HFFc6 (cell line): ENCODE measurements at regions not wholly inside any gene's neighbourhood (a gene's known extent, or its start where the extent isn't known, plus 50 kb on each side); places are given as distances from the start of the nearest gene placed in this dataset.

ENCODE experiments used
- DNase-seq: peaks from one replicate; pipeline ENCODE4 v3.0.0-alpha.2; 2018
- H3K27ac Mint-ChIP-seq: 2 replicates; pipeline ENCODE4 v1.8.0; 2020; ENCODE audit warnings: mild to moderate bottlenecking, mixed read lengths
- H3K27me3 Mint-ChIP-seq: 2 replicates; pipeline ENCODE4 v1.8.0; 2021; ENCODE audit warnings: mild to moderate bottlenecking, moderate library complexity, mixed read lengths; ENCODE audit not compliant: insufficient read depth
- H3K36me3 Mint-ChIP-seq: 2 replicates; pipeline ENCODE4 v1.8.0; 2021; ENCODE audit warnings: low read depth, mixed read lengths
- H3K4me1 Mint-ChIP-seq: 2 replicates; pipeline ENCODE4 v1.8.0; 2020; ENCODE audit warnings: low read depth, mixed read lengths
- H3K4me3 Mint-ChIP-seq: 2 replicates; pipeline ENCODE4 v1.8.0; 2020; ENCODE audit warnings: mild to moderate bottlenecking, moderate library complexity, mixed read lengths
- H3K9me3 Mint-ChIP-seq: 2 replicates; pipeline ENCODE4 v1.8.0; 2020; ENCODE audit warnings: mild to moderate bottlenecking, mixed read lengths
- TF ChIP-seq, protein P1 (sequence below): fragments of 200-600 bp; sonication (generic); IDR thresholded peaks from 2 replicates; pipeline ENCODE4 v1.5.0; 2021; ENCODE audit warnings: antibody characterized with exemption, mild to moderate bottlenecking

DNA sequence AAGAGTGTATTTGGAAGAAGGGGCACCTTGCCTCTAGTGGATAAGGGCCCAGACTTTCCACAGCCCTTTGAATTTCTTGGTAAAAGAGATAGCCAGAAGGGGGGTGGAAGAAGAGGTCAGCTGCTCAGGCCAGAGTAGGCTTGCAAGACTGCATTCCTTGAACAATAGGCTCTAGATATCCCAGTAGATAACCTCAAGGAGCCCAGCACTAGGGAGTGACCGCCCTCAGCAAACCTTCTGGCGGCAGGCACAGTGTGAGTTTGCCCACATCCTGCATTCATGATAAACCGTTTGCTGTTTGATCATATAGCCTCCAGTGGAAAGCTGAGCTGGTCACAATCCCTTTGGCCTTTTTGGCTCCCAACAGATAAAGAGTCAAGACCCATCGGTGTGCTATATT, 70.5 kb downstream of the NPY start:
- TF ChIP-seq, protein P1, sequence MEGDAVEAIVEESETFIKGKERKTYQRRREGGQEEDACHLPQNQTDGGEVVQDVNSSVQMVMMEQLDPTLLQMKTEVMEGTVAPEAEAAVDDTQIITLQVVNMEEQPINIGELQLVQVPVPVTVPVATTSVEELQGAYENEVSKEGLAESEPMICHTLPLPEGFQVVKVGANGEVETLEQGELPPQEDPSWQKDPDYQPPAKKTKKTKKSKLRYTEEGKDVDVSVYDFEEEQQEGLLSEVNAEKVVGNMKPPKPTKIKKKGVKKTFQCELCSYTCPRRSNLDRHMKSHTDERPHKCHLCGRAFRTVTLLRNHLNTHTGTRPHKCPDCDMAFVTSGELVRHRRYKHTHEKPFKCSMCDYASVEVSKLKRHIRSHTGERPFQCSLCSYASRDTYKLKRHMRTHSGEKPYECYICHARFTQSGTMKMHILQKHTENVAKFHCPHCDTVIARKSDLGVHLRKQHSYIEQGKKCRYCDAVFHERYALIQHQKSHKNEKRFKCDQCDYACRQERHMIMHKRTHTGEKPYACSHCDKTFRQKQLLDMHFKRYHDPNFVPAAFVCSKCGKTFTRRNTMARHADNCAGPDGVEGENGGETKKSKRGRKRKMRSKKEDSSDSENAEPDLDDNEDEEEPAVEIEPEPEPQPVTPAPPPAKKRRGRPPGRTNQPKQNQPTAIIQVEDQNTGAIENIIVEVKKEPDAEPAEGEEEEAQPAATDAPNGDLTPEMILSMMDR = no peak
- DNase-seq = no peak
- H3K27me3 Mint-ChIP-seq = no peaks in the 10 kb centered on the region
- H3K4me3 Mint-ChIP-seq = no peak overlapping the region
- peaks cover 3% of the 10 kb centered on the region for H3K9me3 Mint-ChIP-seq
- H3K36me3 Mint-ChIP-seq = no peaks in the 10 kb centered on the region
- H3K4me1 Mint-ChIP-seq = no peaks in the 10 kb centered on the region
- no peak overlapping the region for H3K27ac Mint-ChIP-seq

DNA sequence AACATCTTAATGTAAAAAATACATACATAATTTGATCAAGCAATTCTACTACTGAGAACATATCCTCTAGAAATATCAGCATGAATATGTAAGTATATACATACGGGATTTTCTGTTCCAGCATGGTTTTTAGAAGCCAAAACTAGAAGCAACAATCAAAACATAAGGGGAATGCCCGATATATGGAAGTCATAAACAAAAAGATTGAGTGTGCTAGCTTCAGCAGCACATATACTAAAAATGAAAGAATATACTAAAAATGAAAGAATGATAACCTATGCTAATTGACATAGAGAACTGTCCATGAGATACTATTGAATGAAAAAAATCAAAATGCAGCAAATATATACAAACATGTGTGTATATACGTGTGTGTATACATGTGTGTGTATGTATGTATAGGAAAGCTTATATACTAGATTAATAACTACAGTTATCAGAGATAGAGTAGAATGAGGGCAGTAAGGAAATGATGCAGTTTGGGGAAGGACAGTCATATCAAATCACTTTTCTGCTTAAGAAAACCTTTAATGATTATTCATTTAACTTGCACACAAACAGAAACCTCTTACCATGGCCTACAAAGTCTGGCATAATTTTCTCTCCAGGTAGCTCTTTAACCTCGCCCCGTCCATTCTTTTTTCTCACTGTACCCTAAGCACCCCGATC, 72.9 kb downstream of the NPY start:
- no peak overlapping the region for H3K27ac Mint-ChIP-seq
- no peaks in the 10 kb centered on the region for H3K4me1 Mint-ChIP-seq
- no peak overlapping the region for H3K4me3 Mint-ChIP-seq
- H3K27me3 Mint-ChIP-seq = no peaks in the 10 kb centered on the region
- H3K36me3 Mint-ChIP-seq = no peaks in the 10 kb centered on the region
- H3K9me3 Mint-ChIP-seq = no peaks in the 10 kb centered on the region
- TF ChIP-seq, protein P1 = no peak
- no peak for DNase-seq

- TF ChIP-seq, protein P1 = no peak
- Mint-ChIP-seq H3K4me3 (no peak overlapping the region), H3K4me1 (no peaks in the 10 kb centered on the region), H3K9me3 (no peaks in the 10 kb centered on the region), H3K27me3 (peaks cover under 1% of the 10 kb centered on the region), H3K36me3 (no peaks in the 10 kb centered on the region), H3K27ac (no peak overlapping the region)
- DNase-seq = no peak
These were observed 77.0 kb downstream of the NPY start for GRCh38 chr7:24361001-24361400.

DNA sequence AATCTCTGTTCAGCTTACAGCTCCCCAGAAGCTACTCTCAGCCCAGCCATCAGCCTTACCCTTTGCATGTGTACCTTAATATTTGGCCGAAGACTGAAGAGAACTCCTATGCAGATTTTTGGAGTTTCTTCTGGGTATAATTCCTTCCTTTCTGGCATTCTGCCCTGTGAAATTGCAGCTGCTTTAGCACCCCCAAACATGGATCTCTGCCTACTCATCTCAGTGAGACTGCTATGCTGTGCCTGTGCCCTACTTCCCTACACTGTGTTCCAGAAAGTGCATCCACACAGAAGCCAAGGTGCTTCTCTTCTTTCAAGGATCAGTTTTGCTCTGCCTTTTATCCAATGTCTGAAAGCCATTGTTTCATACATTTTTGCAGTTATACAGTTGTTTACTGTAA, 81.6 kb downstream of the NPY start:
- Mint-ChIP-seq H3K27me3 (peaks cover 12% of the 10 kb centered on the region), H3K27ac (no peak overlapping the region), H3K4me1 (no peaks in the 10 kb centered on the region), H3K9me3 (no peaks in the 10 kb centered on the region), H3K36me3 (no peaks in the 10 kb centered on the region), H3K4me3 (no peak overlapping the region)
- TF ChIP-seq, protein P1 = no peak
- DNase-seq = no peak

- Mint-ChIP-seq H3K9me3 (no peaks in the 10 kb centered on the region), H3K4me3 (no peak overlapping the region), H3K4me1 (no peaks in the 10 kb centered on the region), H3K36me3 (no peaks in the 10 kb centered on the region), H3K27ac (no peak overlapping the region), H3K27me3 (peaks cover 12% of the 10 kb centered on the region)
- TF ChIP-seq, protein P1 = no peak
- DNase-seq = no peak
These were observed 82.9 kb downstream of the NPY start for GRCh38 chr7:24366876-24367275.

DNA sequence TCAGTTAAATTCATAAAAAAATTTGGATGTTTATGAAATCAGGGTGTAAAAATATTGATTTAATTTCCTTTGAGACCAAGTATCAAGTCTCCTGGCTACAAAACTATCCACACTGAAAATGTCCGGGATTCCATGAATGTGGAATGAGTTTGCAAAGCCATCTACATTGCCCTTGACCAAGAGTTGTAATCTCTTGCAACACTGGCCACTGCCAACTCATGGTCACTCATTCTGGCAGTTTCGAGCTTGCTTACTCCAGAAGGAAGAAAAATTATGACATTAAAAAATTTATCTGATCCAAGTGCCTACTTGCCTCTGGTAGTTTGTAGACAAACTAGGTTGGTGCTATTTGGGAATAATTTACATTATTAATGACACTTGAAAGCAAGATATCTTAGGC, 84.2 kb downstream of the NPY start:
- DNase-seq = no peak
- no peak overlapping the region for H3K4me3 Mint-ChIP-seq
- H3K27ac Mint-ChIP-seq = no peak overlapping the region
- H3K9me3 Mint-ChIP-seq = no peaks in the 10 kb centered on the region
- H3K36me3 Mint-ChIP-seq = no peaks in the 10 kb centered on the region
- TF ChIP-seq, protein P1 = no peak
- H3K27me3 Mint-ChIP-seq = peaks cover 15% of the 10 kb centered on the region
- H3K4me1 Mint-ChIP-seq = no peaks in the 10 kb centered on the region
